Testis (tissue), 2 donors: ENCODE measurements at regions not wholly inside any gene's neighbourhood (a gene's known extent, or its start where the extent isn't known, plus 50 kb on each side); places are given as distances from the start of the nearest gene placed in this dataset.

Experiments used
- DNase-seq: peaks from one replicate; pipeline ENCODE4 v3.0.0-alpha.2; 2019
- H3K27ac ChIP-seq, 2 donors: fragments of 200-600 bp; sonication (generic); one replicate each; pipeline ENCODE4 v1.5.1; 2019
- H3K27me3 ChIP-seq: fragments of 200-600 bp; sonication (generic); one replicate; pipeline ENCODE4 v1.5.1; 2019
- H3K36me3 ChIP-seq: fragments of 200-600 bp; sonication (generic); one replicate; pipeline ENCODE4 v1.5.1; 2017; ENCODE audit warnings: low read depth; ENCODE audit errors: missing control alignments
- H3K4me1 ChIP-seq: fragments of 200-600 bp; sonication (generic); one replicate; pipeline ENCODE4 v1.5.1; 2019
- H3K4me3 ChIP-seq, 2 donors: fragments of 200-600 bp; sonication (generic); one replicate each; pipeline ENCODE4 v1.5.1; 2017 to 2019
- H3K9me3 ChIP-seq: fragments of 200-600 bp; sonication (generic); one replicate; pipeline ENCODE4 v1.5.1; 2017
- POLR2A ChIP-seq: fragments of 450-650 bp; IDR thresholded peaks from one replicate; pipeline ENCODE4 v1.6.1; 2017; ENCODE audit warnings: antibody characterized with exemption, mild to moderate bottlenecking, moderate library complexity
- WGBS, 2 donors: methylation state at CpG; one replicate each; pipeline ENCODE4 v1.1.5; 2018; 5-methylcytosine and 5-hydroxymethylcytosine counted together
- intact Hi-C: fragments of 100-400 bp; cut with DNase I; formaldehyde crosslinking; loops from one replicate; pipeline ENCODE4 v1.15.1; 2023; ENCODE audit warnings: low total_unique reads
- TF ChIP-seq, protein P1 (sequence below), 3 experiments: fragments of 450-650 bp in 2 of 3; fragments of 200-600 bp in 1 of 3; sonication (generic) in 1 of 3; IDR thresholded peaks; one replicate each; pipeline ENCODE4 v1.5.1; 2016 to 2019; ENCODE audit warnings: antibody characterized with exemption in 3 of 3, mild to moderate bottlenecking in 2 of 3, moderate library complexity in 1 of 3

DNA sequence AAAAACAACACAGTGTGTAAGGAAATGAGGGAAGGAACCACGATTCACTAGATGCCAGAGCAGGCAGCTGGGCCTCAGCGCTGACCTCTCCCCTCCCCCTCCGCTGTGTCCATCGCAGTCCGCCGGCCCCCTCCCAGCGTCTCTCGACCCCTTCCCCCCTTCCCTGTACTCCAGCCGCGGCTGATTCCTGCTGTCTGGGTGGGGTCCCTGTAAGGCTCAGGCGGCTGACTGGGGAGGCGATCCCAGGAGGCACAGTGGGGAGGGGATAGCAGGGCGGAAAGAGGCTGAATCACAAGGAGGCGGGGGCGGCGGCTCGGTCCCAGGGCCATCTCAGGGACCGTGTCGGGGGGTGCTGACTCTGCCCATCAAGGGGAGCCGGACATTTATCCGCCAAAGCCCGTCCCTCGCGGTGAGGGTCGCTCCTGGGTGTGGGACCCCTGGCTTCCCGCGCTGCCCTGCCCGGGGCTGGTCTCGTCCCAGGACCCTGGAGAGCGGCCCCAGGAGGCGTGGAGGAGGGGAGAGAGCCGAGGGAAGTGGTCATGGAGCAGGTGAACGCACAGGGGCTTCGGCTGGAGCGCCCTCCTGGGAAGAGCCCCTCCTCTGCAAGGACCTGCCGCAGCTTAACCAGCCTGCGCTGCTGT lies 241.9 kb downstream of the PTPRU start:
- TF ChIP-seq POLR2A, result no peak
- TF ChIP-seq, protein P1, sequence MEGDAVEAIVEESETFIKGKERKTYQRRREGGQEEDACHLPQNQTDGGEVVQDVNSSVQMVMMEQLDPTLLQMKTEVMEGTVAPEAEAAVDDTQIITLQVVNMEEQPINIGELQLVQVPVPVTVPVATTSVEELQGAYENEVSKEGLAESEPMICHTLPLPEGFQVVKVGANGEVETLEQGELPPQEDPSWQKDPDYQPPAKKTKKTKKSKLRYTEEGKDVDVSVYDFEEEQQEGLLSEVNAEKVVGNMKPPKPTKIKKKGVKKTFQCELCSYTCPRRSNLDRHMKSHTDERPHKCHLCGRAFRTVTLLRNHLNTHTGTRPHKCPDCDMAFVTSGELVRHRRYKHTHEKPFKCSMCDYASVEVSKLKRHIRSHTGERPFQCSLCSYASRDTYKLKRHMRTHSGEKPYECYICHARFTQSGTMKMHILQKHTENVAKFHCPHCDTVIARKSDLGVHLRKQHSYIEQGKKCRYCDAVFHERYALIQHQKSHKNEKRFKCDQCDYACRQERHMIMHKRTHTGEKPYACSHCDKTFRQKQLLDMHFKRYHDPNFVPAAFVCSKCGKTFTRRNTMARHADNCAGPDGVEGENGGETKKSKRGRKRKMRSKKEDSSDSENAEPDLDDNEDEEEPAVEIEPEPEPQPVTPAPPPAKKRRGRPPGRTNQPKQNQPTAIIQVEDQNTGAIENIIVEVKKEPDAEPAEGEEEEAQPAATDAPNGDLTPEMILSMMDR (IDR thresholded peaks at IDR 0.05), result no peak
- H3K36me3 ChIP-seq, result no peaks in the 10 kb centered on the region
- no peaks in the 10 kb centered on the region for H3K27me3 ChIP-seq
- intact Hi-C loops, result no loop called here
- WGBS, 2 donors, result 3 to 7% methylated on average over 4 to 35 of the region's 37 CpGs
- H3K9me3 ChIP-seq, result no peaks in the 10 kb centered on the region
- H3K4me1 ChIP-seq, result no peaks in the 10 kb centered on the region
- H3K27ac ChIP-seq, result no peak overlapping the region
- no peak for DNase-seq
- peak overlapping the region in 1 of 2 donors; percentile 6 for H3K4me3 ChIP-seq

DNA sequence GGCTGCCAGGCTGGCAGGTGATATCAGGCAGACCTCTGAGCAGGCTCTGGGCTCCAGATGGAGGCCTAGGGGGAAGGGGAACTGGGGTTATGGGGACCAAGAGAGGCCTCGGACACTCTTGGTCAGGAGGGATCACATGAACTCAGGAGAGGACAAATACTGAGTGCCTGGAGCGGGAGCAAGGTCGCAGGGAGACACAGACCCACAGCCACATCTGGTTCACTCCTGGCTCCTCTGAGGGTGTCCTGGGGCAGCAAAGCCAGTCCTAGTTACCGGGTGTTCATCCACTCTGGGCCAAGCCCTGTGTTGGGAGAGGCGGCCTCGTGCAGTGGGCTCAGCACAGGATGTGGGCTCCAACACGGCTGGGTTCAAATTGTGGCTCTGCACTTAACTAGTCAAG lies 239.0 kb downstream of the PTPRU start:
- no peak for DNase-seq
- WGBS, 2 donors, result 81 to 83% methylated on average over 7 of the region's 7 CpGs
- Histone ChIP-seq H3K4me1 (peaks cover 2% of the 10 kb centered on the region), H3K27me3 (no peaks in the 10 kb centered on the region), H3K36me3 (no peaks in the 10 kb centered on the region), H3K4me3 (no peak overlapping the region), H3K27ac (no peak overlapping the region), H3K9me3 (no peaks in the 10 kb centered on the region)
- intact Hi-C loops, result no loop called here
- TF ChIP-seq POLR2A, result no peak
- TF ChIP-seq, protein P1 (IDR thresholded peaks at IDR 0.05), result no peak

DNA sequence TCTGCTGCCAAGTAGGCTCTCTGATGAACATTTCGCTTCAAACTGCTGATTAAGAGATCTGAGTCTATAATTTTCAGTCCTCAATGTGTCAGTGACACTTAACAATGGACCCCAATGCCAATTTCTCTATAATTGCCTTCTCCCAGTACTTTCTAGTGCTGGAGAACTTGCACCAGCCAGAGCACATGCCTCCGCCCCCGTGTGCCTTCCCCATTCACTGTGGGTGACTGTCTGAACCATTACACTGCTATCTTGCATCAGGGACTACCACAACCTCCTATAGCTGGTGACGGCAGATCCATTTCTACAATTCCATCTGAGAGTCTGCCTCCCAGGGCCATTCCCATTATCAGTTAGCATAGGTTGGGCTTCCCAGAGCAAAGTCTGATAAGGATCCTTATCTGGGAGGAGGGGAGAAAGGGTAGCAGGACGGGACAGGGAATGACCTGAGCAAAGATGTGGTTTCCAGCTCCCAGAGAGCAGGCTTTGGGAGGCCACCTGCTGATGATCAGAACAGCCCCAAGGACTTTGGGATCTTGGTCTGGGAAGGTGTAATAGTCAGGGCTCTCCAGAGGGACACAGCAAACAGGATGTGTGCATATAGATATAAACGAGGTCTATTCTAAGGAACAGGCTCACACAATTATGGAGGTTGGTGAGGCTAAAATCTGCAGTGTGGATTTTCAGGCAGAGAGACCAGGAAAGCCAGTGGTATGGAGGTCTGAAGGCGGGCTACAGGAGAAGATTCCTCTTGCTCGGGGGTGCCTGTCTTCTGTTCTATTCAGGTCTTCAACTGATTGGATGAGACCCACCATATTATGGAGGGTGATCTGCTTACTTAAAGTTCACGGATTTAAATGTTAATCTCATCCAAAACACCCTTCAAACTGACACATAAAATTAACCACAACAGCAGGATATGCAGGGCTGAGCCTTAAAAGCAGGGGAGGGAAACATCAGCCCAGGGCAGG lies 238.2 kb downstream of the PTPRU start:
- Histone ChIP-seq H3K27me3 (no peaks in the 10 kb centered on the region), H3K4me1 (peaks cover 10% of the 10 kb centered on the region), H3K36me3 (no peaks in the 10 kb centered on the region), H3K9me3 (no peaks in the 10 kb centered on the region), H3K27ac (no peak overlapping the region), H3K4me3 (no peak overlapping the region)
- intact Hi-C loops, result no loop called here
- 80 to 81% methylated on average over 8 to 9 of the region's 9 CpGs for WGBS, 2 donors
- TF ChIP-seq POLR2A, result no peak
- TF ChIP-seq, protein P1 (IDR thresholded peaks at IDR 0.05), result no peak
- no peak for DNase-seq

DNA sequence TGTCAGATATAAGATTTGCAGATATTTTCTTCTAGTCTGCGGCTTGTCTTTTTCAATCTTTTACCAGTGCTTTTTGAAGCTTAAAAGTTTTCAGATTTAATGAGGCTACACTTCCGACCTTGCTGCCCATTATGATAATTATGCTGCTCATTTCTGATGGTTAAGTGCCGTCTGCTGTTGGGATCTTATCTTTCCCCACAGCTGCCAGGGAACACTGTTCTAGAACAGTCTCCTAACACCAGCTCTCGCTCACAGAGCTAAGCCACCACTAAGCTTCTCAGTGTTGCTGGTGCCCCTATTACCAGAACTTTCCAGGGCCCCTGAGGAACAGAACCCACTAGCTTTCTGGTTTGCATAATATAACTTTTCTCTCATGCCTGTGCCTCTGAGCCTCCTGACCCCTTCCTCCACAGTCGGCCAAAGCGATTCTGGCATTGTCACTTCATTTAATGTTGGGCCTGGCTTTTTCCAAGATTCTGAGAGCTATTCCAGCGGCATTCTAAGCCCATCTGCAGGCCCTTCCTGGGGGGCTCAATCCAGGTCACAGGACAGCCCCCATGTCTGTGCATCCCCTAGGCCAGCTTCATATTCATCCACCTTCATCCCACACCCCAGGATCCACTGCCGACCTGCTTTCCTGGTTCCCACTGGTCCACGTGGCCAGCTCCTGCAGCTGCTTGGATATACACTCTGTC lies 237.0 kb downstream of the PTPRU start:
- TF ChIP-seq POLR2A, result no peak
- TF ChIP-seq, protein P1 (IDR thresholded peaks at IDR 0.05), result no peak
- Histone ChIP-seq H3K27ac (no peak overlapping the region), H3K9me3 (no peaks in the 10 kb centered on the region), H3K27me3 (no peaks in the 10 kb centered on the region), H3K4me3 (no peak overlapping the region), H3K4me1 (peaks cover 13% of the 10 kb centered on the region), H3K36me3 (no peaks in the 10 kb centered on the region)
- no peak for DNase-seq
- intact Hi-C loops, result no loop called here
- 79 to 81% methylated on average over 9 of the region's 9 CpGs for WGBS, 2 donors
